ENCODE measurements at regions not wholly inside any gene's neighbourhood (a gene's known extent, or its start where the extent isn't known, plus 50 kb on each side); places are given as distances from the start of the nearest gene placed in this dataset.

GRCh38 chr11:104736502-104736901 lies 161.8 kb downstream of the CASP12 start:
- Histone ChIP-seq H3K9me3 (ENCODE audit: low read length) (no peaks in the 10 kb centered on the region), H3K27me3 (ENCODE audit: control insufficient read depth in 1 of 2, insufficient read depth in 2 of 2, low read length in 2 of 2) (no peaks in the 10 kb centered on the region), H3K27ac (ENCODE audit: extremely low read length, insufficient read depth, low read length) (no peak overlapping the region), H4K20me1 (ENCODE audit: insufficient read depth, low read length) (no peaks in the 10 kb centered on the region), H3K79me2 (ENCODE audit: insufficient read depth, low read length) (no peaks in the 10 kb centered on the region), H3K4me1 (ENCODE audit: insufficient read depth, low read length) (no peaks in the 10 kb centered on the region), H3K4me3 (replicated peaks in 1 of 3; ENCODE audit: insufficient read depth in 1 of 3, low read depth in 2 of 3, low read length in 3 of 3) (no peak overlapping the region), H3K4me2 (ENCODE audit: low read depth, low read length) (no peak overlapping the region), H3K9ac (ENCODE audit: insufficient read depth, low read depth, low read length) (no peak overlapping the region), H3K36me3 (replicated peaks in 1 of 2; ENCODE audit: control insufficient read depth in 1 of 2, insufficient read depth in 2 of 2, low read length in 2 of 2) (no peaks in the 10 kb centered on the region), H2AFZ (ENCODE audit: low read length) (no peak overlapping the region)
- WGBS (ENCODE audit: low lambda C conversion rate): 0% methylated on average over 2 of the region's 2 CpGs
- ChIA-PET CTCF (ENCODE audit: low intra/inter-chr PET ratio, low total read pairs) (no interaction called here), POLR2A (no interaction called here)
- BruUV-seq (replicated peaks): no TSS peak
- ATAC-seq (no peak), FAIRE-seq (no peak), DNase-seq (ENCODE audit: low spot score) (no peak)
- intact Hi-C loops (cut with micrococcal nuclease; ENCODE audit: unreplicated experiment): no loop called here
- in situ Hi-C loops (cut with HindIII; ENCODE audit: extremely low pct_ligation_motif_present, low pct_unique_long_range_greater_than_20kb): no loop called here
- no peak for TF ChIP-seq ZFY (CRISPR knock-in tag; IDR thresholded peaks at IDR 0.05)
- no peak for TF ChIP-seq KIAA2018 (CRISPR knock-in tag; IDR thresholded peaks at IDR 0.05; ENCODE audit: borderline replicate concordance)
- no peak for TF ChIP-seq ZFP91 (CRISPR knock-in tag; IDR thresholded peaks at IDR 0.05; ENCODE audit: borderline replicate concordance)
- no peak for TF ChIP-seq SAP130 (CRISPR knock-in tag; IDR thresholded peaks at IDR 0.05; ENCODE audit: low read depth)
- no peak for TF ChIP-seq KDM5A (IDR thresholded peaks at IDR 0.05; ENCODE audit: borderline replicate concordance, low read length)
- no peak for TF ChIP-seq HNRNPH1 (optimal IDR thresholded peaks at IDR 0.05; ENCODE audit: low read depth, low read length)
- no peak for TF ChIP-seq ZNF639 (CRISPR knock-in tag; conservative IDR thresholded peaks at IDR 0.05)
- TF ChIP-seq ZNF354B (CRISPR knock-in tag; IDR thresholded peaks at IDR 0.05): no peak
- no peak for TF ChIP-seq ZBTB33 (CRISPR knock-in tag; IDR thresholded peaks at IDR 0.05)
- no peak for TF ChIP-seq HMG20A (CRISPR knock-in tag; IDR thresholded peaks at IDR 0.05; ENCODE audit: borderline replicate concordance)
- no peak for TF ChIP-seq HOMEZ (CRISPR knock-in tag; IDR thresholded peaks at IDR 0.05; ENCODE audit: low read depth)
